ENCODE measurements at regions not wholly inside any gene's neighbourhood (a gene's known extent, or its start where the extent isn't known, plus 50 kb on each side); places are given as distances from the start of the nearest gene placed in this dataset.
"Not testable (repeated sequence)": the region's sequence is repeated elsewhere in the genome, so short reads cannot be mapped to it uniquely, and the experiment has no call there.

DNA sequence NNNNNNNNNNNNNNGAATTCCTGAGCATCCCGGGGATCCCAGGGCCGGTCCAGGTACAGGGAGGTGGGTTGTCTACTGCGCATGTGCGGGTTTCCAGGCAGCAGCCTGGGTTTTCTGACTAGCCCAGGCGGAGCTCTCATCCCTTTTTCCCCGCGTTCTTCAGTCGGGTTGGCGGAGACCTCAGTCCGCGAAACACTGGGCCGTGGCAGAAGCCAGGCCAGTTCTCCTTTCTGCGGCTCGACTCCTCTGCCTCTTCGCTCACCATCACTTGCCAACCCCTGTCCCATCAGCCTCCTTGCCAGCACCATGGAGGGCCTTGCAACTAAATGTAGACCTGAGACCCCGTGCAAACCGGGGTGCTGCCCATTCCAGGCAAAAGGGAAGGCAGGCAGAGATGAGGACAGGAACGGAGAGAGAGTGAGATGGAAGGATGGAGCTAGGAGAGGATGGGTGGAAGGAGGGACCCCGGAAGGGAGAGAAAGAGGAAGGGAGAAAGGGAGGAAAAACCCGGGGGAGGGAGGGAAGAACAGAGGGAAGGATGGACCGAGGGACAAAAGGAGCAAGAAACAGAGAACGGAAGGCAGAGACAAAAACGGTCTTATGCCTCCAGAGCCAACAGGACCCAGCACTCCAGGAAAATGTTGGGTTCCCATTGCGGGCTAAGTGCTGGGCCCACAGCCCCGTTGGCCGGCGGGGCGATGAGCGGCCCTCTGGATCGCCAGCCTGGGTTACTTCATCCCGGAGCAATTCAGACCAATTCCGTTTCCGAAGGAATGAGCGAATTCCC lies 445.4 kb upstream of the DEFB115 start:
- Histone ChIP-seq H3F3A (ENCODE audit: insufficient read depth, low read length) (no peaks in the 10 kb centered on the region), H3K9ac (ENCODE audit: low read length) (no peak overlapping the region), H3K4me3 (ENCODE audit: low read depth, low read length, poor library complexity, severe bottlenecking) (no peak overlapping the region), H3K9me3 (ENCODE audit: low read length) (no peaks in the 10 kb centered on the region), H3K27me3 (ENCODE audit: insufficient read depth, low read length) (peaks cover 5% of the 10 kb centered on the region; the same call in 1 of the 2 replicates), H3K36me3 (ENCODE audit: insufficient read depth, low read length) (no peaks in the 10 kb centered on the region), H3K4me1 (ENCODE audit: insufficient read depth, low read length, severe bottlenecking) (no peaks in the 10 kb centered on the region), H3K79me2 (ENCODE audit: insufficient read depth, low read length) (no peaks in the 10 kb centered on the region), H4K20me1 (ENCODE audit: insufficient read depth, low read length) (no peaks in the 10 kb centered on the region), H2AFZ (ENCODE audit: low read length) (no peak overlapping the region), H3K9me2 (ENCODE audit: low read depth, low read length) (no peaks in the 10 kb centered on the region), H3K27ac (ENCODE audit: low read depth, low read length, poor library complexity, severe bottlenecking) (no peak overlapping the region), H3K4me2 (ENCODE audit: low read length) (no peak overlapping the region)
- no peak for TF ChIP-seq EZH2 (IDR thresholded peaks at IDR 0.05; ENCODE audit: borderline replicate concordance, low read length)
- TF ChIP-seq, protein P1, sequence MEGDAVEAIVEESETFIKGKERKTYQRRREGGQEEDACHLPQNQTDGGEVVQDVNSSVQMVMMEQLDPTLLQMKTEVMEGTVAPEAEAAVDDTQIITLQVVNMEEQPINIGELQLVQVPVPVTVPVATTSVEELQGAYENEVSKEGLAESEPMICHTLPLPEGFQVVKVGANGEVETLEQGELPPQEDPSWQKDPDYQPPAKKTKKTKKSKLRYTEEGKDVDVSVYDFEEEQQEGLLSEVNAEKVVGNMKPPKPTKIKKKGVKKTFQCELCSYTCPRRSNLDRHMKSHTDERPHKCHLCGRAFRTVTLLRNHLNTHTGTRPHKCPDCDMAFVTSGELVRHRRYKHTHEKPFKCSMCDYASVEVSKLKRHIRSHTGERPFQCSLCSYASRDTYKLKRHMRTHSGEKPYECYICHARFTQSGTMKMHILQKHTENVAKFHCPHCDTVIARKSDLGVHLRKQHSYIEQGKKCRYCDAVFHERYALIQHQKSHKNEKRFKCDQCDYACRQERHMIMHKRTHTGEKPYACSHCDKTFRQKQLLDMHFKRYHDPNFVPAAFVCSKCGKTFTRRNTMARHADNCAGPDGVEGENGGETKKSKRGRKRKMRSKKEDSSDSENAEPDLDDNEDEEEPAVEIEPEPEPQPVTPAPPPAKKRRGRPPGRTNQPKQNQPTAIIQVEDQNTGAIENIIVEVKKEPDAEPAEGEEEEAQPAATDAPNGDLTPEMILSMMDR (IDR thresholded peaks at IDR 0.05; ENCODE audit: low read length): no peak

GRCh38 chr20:30812739-30813411 lies 444.6 kb upstream of the DEFB115 start:
- Histone ChIP-seq H3K9me2 (ENCODE audit: low read depth, low read length) (no peaks in the 10 kb centered on the region), H3K4me1 (ENCODE audit: insufficient read depth, low read length, severe bottlenecking) (no peaks in the 10 kb centered on the region), H4K20me1 (ENCODE audit: insufficient read depth, low read length) (no peaks in the 10 kb centered on the region), H2AFZ (ENCODE audit: low read length) (no peak overlapping the region), H3K9ac (ENCODE audit: low read length) (no peak overlapping the region), H3K79me2 (ENCODE audit: insufficient read depth, low read length) (no peaks in the 10 kb centered on the region), H3K36me3 (ENCODE audit: insufficient read depth, low read length) (no peaks in the 10 kb centered on the region), H3K27ac (ENCODE audit: low read depth, low read length, poor library complexity, severe bottlenecking) (no peak overlapping the region), H3F3A (ENCODE audit: insufficient read depth, low read length) (no peaks in the 10 kb centered on the region), H3K9me3 (ENCODE audit: low read length) (no peaks in the 10 kb centered on the region), H3K4me2 (ENCODE audit: low read length) (no peak overlapping the region), H3K4me3 (ENCODE audit: low read depth, low read length, poor library complexity, severe bottlenecking) (no peak overlapping the region), H3K27me3 (ENCODE audit: insufficient read depth, low read length) (peaks cover 5% of the 10 kb centered on the region; the same call in 1 of the 2 replicates)
- TF ChIP-seq, protein P1 (IDR thresholded peaks at IDR 0.05; ENCODE audit: low read length): no peak
- no peak for TF ChIP-seq EZH2 (IDR thresholded peaks at IDR 0.05; ENCODE audit: borderline replicate concordance, low read length)

DNA sequence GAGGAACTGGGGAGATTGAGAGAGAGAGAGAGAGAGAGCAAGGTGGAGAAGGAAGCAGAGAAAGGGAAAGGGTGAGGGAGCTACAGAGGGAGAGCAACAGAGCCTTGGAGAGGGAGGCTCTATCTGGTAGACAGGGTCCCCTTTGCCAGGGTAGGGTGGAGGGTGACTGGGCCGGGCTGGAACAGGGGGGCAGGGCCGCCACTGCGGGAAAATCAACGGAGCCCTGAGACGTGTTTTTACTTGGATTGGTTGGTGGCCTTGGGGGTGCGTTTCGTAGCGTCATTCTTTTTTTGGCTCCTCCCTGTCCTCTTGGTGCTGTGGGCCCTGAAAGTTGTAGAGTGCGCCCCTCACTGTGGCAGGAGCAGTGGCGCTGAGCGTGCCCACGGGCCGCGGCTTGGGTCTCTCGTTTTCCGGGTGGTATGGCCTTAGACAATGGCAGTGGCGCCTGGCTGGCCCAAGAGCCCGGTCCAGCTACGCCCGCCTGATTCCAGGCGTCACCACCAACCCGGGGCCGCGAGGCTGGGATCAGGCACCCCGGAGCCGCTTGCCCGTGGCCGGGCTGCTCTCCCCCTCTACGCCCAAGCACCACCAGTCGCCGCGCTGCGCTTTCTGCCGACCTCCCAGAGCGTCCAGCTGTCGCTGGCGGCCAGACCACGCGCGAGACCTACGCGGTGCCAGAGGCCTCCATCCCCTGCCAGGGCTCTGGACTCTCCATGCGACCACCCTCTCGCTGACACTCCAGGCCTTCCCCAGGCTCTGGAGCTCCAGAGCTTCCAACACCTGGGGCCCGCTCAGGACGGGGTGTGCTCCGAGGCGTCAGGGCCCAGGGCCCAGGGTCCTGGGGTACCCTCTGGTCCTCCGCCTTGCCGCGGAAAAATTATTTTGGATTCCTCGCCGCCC lies 443.8 kb upstream of the DEFB115 start:
- not testable (repeated sequence) for H2AFZ ChIP-seq (ENCODE audit: low read length); H4K20me1 ChIP-seq (ENCODE audit: insufficient read depth, low read length); H3K4me2 ChIP-seq (ENCODE audit: low read length); H3K9me2 ChIP-seq (ENCODE audit: low read depth, low read length); H3K4me1 ChIP-seq (ENCODE audit: insufficient read depth, low read length, severe bottlenecking); H3K27ac ChIP-seq (ENCODE audit: low read depth, low read length, poor library complexity, severe bottlenecking); H3K79me2 ChIP-seq (ENCODE audit: insufficient read depth, low read length); H3K27me3 ChIP-seq (ENCODE audit: insufficient read depth, low read length); H3K9ac ChIP-seq (ENCODE audit: low read length); H3F3A ChIP-seq (ENCODE audit: insufficient read depth, low read length); H3K4me3 ChIP-seq (ENCODE audit: low read depth, low read length, poor library complexity, severe bottlenecking); H3K9me3 ChIP-seq (ENCODE audit: low read length); H3K36me3 ChIP-seq (ENCODE audit: insufficient read depth, low read length)

DNA sequence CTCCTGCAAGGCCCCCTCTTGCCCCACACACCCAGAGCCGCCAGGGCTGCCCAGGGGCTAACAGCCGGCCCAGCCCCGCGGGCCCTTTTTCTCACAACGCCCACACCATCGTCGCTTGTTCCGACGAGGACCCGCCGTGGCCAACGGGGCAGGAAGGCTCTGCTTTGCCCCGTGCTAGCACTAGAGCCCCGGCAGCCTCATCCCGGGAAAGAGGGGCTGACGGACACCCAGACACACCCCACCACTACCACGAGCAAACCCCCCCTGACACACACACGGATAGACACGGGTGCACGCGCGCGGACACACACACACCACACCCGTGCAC lies 443.2 kb upstream of the DEFB115 start:
- H3K4me2 ChIP-seq (ENCODE audit: low read length); H3K4me3 ChIP-seq (ENCODE audit: low read depth, low read length, poor library complexity, severe bottlenecking); H3K9ac ChIP-seq (ENCODE audit: low read length); H3K36me3 ChIP-seq (ENCODE audit: insufficient read depth, low read length); H3K79me2 ChIP-seq (ENCODE audit: insufficient read depth, low read length); H3K9me3 ChIP-seq (ENCODE audit: low read length); H3F3A ChIP-seq (ENCODE audit: insufficient read depth, low read length); H3K9me2 ChIP-seq (ENCODE audit: low read depth, low read length); H3K4me1 ChIP-seq (ENCODE audit: insufficient read depth, low read length, severe bottlenecking); H3K27me3 ChIP-seq (ENCODE audit: insufficient read depth, low read length); H4K20me1 ChIP-seq (ENCODE audit: insufficient read depth, low read length); H3K27ac ChIP-seq (ENCODE audit: low read depth, low read length, poor library complexity, severe bottlenecking); H2AFZ ChIP-seq (ENCODE audit: low read length): not testable (repeated sequence)

GRCh38 chr20:30815027-30815576 lies 442.4 kb upstream of the DEFB115 start:
- not testable (repeated sequence) for H3K9me3 ChIP-seq (ENCODE audit: low read length); H3K79me2 ChIP-seq (ENCODE audit: insufficient read depth, low read length); H3K9me2 ChIP-seq (ENCODE audit: low read depth, low read length); H2AFZ ChIP-seq (ENCODE audit: low read length); H3K4me3 ChIP-seq (ENCODE audit: low read depth, low read length, poor library complexity, severe bottlenecking); H3K36me3 ChIP-seq (ENCODE audit: insufficient read depth, low read length); H3K4me1 ChIP-seq (ENCODE audit: insufficient read depth, low read length, severe bottlenecking); H3K27me3 ChIP-seq (ENCODE audit: insufficient read depth, low read length); H3F3A ChIP-seq (ENCODE audit: insufficient read depth, low read length); H3K9ac ChIP-seq (ENCODE audit: low read length); H3K4me2 ChIP-seq (ENCODE audit: low read length); H3K27ac ChIP-seq (ENCODE audit: low read depth, low read length, poor library complexity, severe bottlenecking); H4K20me1 ChIP-seq (ENCODE audit: insufficient read depth, low read length)

Data from OCI-LY1 (cell line).